Activated CD4-positive, CD25-positive, alpha-beta regulatory T cell treated with anti-CD3 and anti-CD28 coated beads, Interleukin-2, amount 50 U/mL, for 24 hours (primary cell): ENCODE measurements at regions not wholly inside any gene's neighbourhood (a gene's known extent, or its start where the extent isn't known, plus 50 kb on each side); places are given as distances from the start of the nearest gene placed in this dataset.
"Not testable (repeated sequence)": the region's sequence is repeated elsewhere in the genome, so short reads cannot be mapped to it uniquely, and the experiment has no call there.

ENCODE experiments used
- ATAC-seq, 2 donors: fragments of 150-1000 bp; cut with Tn5 transposase; one replicate each; pipeline ENCODE4 v1.10.0; 2021; ENCODE audit warnings: mild to moderate bottlenecking in 1 of 2, moderate library complexity in 1 of 2

DNA sequence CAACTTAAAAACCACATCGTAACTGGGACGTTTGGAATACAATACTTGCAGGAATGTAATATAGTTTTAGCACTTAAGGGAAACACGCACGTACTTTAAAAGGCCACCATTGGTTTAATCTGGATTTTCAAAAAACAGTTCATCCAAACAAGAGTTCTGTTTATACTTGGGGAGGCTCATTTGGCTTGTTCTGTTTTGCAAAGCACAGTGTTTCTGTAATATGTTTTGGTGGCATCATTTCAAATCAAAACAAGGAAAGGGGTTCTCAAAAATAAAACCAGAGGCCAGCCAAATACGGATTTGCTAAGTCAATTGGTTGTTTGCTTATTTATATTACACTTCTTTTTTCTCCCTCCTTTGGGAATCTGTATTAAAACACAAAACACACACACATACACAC, 656.1 kb upstream of the SOX9 start:
- ATAC-seq, result no peak

GRCh38 chr17:71467719-71468118, 653.1 kb upstream of the SOX9 start:
- no peak for ATAC-seq

DNA sequence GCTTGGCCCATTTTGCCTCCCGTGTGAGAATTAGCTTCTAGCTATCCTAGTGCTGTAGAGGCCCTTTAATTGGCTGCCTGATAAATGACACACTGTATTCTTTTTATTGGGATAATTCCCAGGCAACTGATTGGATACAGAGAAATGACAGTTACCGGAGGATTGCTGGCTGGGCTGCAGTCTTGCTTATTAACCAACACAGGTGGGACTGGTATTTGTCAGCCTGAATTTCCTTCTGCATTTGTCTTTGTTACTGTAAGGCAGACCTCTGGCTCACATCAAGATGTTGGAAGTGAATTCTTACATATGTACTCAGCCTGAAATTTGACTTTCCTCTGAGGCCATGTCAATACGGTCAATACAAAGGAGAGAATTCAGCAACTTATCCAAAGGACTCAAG, 650.8 kb upstream of the SOX9 start:
- ATAC-seq, result no peak

GRCh38 chr17:71472809-71473789, 647.7 kb upstream of the SOX9 start:
- no peak for ATAC-seq

GRCh38 chr17:71477356-71477755, 643.5 kb upstream of the SOX9 start:
- no peak for ATAC-seq

GRCh38 chr17:71480099-71480498, 640.7 kb upstream of the SOX9 start:
- ATAC-seq, result no peak

DNA sequence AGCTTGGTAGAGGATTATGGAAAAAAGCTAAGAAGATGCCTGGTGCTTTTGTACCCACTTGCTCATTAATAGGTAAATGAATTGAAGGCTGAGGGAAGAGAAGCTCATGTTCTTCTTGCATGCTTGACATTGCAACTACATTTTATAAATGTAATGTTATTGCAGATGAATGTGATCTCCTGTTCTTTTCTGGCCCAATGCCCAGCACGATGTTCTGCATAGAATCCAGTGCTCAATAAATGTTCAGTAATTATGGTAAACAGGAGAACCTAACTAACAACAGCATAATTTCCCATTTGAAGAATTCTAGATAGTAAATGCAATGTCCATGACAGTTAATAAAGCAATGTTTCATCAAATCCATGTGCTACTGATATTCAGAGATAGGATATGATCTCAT, 638.2 kb upstream of the SOX9 start:
- no peak for ATAC-seq

DNA sequence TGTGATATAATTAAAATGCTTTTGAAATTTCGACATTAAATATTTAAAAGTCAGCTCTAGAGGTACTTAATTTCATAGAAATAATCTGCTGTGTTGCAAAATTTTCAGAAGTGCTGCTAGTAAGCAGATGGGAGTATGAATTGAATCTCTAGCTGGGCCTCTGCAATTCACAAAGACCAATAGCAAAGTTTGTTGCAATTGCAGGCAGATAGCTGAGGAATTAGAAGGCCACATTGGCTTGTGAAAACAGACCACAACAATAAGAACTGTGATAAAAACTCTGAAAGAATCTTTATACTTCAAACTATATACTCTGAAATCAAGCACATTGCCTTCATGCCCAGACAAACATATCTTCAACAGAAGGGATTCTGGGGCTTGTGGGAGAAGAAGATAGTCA, 636.3 kb upstream of the SOX9 start:
- no peak for ATAC-seq

DNA sequence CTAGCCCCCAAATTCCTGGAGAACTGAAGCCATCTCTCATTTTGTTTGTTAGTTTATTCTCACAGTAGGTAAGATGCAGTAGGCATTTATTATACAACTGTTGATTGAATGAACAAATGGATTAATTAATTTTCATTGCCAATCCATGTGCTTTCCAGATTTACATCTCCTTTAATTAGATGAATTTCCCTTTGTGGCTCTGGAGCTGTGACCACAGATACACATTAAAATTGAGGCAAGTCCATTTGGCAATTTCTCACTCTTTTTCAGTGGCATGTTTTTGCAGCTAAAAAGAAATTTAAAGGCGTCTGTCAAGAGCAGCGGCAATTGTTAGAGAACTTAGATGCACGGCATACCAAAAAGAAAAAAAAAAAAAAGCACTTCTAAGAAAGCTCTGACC, 635.4 kb upstream of the SOX9 start:
- ATAC-seq, result no peak

DNA sequence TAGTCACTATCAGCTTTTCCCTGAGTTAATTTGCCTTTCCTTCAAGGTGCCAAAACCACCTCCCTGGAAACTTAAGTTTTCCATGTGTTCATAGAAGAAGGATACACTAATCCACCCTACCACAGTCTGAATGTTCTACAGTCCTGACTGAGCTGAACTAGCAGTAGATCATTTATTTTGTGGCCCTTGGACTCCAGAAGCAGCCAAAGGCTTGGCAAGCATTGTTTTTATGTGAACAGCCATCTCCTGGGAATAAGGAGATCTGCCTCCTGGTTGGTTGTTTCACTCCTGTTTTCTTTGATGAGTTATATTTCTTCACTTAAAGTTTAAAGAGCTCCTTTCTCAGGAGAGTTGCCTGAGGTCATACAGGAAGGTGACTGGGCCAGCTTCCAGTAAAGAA, 634.6 kb upstream of the SOX9 start:
- ATAC-seq, result no peak

- ATAC-seq, result no peak
These were observed 632.0 kb upstream of the SOX9 start for GRCh38 chr17:71488851-71489250.

GRCh38 chr17:71494062-71494855, 626.6 kb upstream of the SOX9 start:
- ATAC-seq, result no peak

DNA sequence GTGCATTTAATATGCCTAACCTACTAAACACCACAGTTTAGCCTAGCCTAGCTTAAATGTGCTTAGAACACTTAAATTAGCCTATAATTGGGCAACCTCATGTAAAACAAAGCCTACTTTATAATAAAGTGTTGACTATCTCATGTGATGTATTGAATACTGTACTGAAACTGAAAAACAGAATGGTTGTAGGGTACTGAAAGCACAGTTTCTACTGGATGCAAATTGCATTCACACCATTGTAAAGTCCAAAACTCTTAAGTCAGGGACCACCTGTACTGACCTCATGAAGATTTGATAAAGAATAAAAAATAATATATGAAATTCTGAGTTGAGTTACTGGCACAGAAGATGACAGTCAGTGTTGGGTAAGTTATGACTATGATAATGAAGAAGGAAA, 625.4 kb upstream of the SOX9 start:
- ATAC-seq, result no peak

DNA sequence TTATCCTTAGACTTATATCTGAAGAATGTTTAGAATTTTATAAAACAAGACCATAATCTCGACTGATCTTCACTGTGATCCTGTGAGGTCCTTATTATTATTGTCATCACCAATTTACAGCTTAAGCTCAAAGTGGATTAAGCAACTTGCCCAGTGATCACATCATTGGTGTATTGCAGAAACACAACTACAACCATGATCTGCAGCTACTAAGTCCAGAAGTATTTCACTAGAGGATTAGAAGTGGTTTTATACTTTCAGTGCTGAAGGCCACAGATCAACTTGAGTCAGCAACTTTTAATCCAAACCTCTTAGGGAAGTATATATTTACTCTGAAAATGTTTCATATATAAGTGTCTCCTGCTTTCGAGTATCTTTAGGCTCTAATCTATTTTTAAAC, 624.3 kb upstream of the SOX9 start:
- ATAC-seq, result no peak

GRCh38 chr17:71500761-71501555, 619.9 kb upstream of the SOX9 start:
- no peak for ATAC-seq

DNA sequence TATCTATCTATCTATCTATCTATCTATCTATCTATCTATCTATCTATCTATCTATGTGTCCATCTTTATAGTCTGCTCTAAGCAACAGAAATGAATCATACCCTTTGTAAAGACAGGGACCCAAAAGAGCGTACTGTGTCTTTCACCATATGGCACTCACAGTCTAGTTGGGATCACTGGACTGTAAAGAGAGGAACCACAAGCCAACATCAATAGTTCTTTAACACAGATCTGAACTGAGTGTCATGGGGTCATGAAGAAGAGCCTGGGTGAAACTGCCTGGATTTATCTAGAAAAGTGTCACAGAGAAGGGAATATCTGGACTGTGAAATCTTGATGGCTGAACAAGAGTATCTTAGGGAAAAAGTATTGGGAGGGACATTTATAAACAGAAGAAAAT, 619.1 kb upstream of the SOX9 start:
- ATAC-seq, result no peak

GRCh38 chr17:71502443-71502842, 618.4 kb upstream of the SOX9 start:
- no peak for ATAC-seq

- no peak for ATAC-seq
These were observed 616.9 kb upstream of the SOX9 start for GRCh38 chr17:71503710-71504465.

GRCh38 chr17:71505200-71505599, 615.6 kb upstream of the SOX9 start:
- no peak for ATAC-seq

GRCh38 chr17:71505981-71506380, 614.8 kb upstream of the SOX9 start:
- ATAC-seq, result no peak

GRCh38 chr17:71511266-71511995, 609.4 kb upstream of the SOX9 start:
- no peak for ATAC-seq

DNA sequence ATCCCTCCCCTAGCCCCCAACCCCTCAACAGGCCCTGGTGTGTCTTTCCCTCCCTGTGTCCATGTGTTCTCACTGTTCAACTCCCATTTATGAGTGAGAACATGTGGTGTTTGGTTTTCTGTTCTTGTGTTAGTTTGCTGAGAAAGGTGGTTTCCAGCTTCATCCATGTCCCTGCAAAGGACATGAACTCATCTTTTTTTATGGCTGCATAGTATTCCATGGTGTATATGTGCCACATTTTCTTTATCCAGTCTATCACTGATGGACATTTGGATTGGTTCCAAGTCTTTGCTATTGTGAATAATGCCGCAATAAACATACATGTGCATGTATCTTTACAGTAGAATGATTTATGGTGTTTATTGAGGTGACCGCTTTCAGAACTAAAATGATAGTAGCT, 607.1 kb upstream of the SOX9 start:
- not testable (repeated sequence) for ATAC-seq
